HG03159 (cell line): ENCODE measurements at regions not wholly inside any gene's neighbourhood (a gene's known extent, or its start where the extent isn't known, plus 50 kb on each side); places are given as distances from the start of the nearest gene placed in this dataset.
A peak's percentile ranks its signal among the peaks of the same experiment; 100 is the strongest.

ENCODE experiments used
- ATAC-seq: cut with Tn5 transposase; IDR thresholded peaks from one replicate; pipeline ENCODE4 v1.9.1; 2021; ENCODE audit warnings: mild to moderate bottlenecking, moderate library complexity; ENCODE audit not compliant: unreplicated experiment

DNA sequence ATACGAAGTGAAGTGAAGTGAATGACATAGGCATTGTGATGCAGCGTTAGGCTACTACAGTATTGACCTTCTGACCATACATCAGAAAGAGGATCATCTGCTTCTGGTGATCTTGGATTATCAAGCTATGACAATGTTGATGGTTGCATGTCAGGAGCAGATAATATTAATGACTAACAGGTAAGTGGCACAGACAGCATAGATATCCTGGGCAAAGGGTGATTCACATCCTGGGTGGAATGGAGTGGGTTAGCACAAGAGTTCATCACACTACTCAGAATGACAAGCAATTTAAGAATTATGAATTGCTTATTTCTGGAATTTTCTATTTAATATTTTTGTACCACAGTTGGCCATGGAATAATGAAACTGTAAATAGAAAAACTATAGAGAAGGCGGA, 397.9 kb upstream of the ATP2B1 start:
- no peak for ATAC-seq

DNA sequence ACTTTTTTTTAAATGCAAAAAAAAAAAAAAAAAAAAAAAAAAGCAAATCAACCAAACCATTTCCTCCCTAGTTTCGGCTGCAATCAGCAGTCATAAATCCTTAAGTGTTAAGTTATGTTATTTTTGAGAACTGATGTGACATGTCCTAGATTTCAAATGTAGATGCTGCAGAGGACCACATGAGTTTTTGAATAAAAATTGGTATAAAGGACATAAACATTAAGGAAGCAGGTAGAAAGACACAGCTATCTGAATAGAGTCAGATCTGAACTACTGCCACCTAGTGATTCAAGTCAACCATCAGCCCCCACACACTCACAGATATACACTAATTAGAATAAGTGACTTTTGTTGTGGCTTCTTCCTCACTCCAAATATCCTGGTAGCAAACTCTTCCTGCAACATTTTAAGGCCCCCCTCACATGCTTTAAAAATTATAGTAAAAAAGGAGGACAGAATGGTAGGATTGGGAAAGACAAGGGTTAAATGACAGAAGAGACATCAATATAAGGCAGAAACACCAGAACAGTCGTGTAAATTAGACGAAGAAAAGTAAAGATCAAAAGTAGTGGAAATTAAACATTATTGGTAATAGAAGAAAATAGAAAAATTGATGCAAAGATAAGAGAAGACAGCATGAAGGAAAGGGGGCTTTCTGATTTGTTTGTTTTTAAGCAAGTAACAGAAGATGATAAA, 394.5 kb upstream of the ATP2B1 start:
- ATAC-seq, result peak; percentile 87

DNA sequence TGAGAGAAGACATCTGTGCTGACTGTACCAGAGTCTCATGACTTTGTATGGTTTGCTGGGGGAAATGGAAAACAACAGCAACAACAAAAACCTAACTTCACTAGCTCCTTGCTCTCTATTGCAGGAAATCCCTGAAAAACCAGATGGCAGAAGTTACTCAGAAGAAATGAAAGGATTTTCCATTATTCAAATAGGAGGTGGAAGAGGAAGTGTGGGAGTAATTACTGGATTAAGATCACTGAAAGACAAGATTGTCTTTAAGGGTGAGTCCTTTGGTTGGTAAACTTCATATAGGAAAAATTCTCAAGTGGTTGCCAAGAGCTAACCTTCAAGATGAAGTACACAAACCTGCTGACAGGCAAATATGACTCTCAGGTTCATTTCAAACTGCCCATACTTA, 391.9 kb upstream of the ATP2B1 start:
- no peak for ATAC-seq

DNA sequence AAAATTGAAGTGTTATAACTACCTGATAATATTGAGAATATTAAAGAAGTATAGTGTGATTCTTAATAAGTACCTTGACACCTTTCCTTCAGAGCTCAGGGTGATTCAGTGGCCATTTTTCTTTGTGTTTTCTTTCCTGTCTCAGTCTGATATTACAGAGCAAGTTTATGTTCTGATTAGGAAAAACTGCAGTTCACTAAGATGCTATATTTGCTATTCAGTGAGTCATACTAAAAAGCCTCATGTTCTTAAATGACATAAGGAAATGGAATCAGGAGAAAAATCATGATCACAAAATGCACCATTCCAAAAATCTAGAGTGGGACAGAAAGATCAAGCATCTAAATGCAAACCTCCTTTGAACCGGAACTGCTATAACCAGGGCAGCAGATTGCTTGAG, 390.6 kb upstream of the ATP2B1 start:
- no peak for ATAC-seq

DNA sequence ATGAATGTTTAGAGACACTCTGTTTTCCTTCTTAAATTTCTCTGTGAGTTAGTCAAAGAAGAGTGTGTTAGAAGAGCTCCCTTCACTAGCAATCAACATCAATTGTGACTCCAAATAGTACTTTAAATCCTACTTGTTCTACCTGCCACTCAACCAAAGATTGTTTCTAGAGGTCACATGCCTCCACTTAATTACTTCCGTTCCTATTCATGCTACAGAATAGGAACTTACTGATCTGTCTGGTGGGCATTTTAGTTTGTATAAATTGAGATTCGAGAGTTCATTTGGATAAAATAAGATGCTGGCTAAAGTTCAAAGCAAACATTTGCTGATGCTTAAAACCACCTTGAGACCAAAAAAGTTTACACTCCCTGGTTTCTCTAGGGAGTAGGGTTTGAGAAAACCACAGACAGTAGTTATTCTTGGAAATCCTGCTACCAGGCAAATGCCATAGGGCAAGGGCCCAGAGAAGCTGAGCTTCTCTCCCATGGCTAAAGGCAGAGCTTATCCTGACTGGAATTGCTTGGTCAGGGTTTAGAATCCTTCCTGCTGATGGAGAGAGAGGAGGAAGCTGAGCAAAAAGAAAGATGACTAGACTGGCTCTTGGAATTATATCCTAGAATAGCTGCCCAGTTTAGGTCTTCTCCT, 389.6 kb upstream of the ATP2B1 start:
- no peak for ATAC-seq

DNA sequence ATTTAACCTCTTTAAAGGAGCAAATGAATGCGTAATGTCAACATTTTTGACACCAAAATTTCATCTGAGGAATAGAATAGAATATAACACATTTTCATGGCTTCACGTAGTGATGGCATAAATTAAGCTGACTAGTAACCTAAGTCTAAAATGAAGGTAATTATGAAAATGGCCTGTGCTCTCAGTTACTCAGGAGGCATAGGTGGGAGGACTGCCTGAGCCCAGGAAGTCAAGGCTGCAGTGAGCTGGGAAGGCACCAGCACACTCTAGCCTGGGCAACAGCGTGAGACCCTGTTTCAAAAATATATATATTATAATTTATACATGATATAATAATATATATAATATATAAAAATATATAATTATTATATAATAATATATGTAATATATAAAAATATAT, 383.2 kb upstream of the ATP2B1 start:
- no peak for ATAC-seq

DNA sequence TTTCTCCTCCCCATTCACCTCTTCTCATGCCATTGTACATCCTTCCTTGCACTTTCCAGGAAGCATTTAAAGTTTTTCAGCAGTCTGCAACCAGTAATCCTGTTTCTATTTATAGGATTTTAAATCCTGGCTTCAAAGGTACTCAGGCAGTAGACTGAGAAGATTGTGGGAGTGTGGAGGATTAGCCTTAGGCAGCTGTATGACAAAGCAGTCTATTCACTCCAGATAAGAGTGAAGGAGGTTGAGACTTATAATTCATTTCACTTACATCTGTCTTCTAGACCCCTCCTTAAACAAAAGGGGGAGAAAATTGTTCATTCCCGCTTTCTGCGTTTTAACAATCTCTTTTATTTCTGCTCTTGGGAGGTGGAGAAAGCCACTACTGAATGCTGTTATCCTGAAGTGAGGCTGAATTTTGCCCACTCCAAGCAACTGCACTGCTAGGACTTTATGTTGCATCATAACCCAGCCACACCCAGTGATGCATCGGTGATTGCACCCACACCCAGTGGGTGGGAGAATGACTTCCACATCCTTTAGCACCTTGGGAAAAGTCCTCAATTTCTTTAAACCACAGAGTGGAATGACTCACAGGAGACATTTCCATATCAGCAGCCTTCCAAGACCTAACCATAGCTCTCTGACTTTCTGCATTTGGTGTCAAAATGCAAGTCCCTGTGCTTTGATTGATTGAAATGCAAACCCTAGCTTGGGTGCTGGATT, 382.5 kb upstream of the ATP2B1 start:
- ATAC-seq, result no peak

DNA sequence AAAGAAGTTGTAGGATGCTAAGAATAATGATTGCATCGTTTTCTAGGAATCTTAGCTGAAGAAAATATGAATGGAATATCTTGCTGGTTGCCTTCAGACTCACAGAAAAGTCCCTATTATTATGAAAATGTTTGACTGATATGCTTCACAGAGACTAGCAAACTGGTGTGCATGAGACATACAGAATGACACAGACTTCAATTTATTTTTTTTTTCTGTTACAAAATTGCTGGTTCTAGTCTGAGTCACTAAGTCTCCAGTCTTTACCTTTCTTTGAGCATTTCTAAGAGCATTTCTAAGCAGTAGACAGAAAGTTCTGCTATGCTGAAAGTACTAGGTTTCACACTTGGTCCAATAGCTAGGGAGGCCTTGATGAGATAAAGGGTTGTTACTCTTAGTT, 377.6 kb upstream of the ATP2B1 start:
- ATAC-seq, result no peak

DNA sequence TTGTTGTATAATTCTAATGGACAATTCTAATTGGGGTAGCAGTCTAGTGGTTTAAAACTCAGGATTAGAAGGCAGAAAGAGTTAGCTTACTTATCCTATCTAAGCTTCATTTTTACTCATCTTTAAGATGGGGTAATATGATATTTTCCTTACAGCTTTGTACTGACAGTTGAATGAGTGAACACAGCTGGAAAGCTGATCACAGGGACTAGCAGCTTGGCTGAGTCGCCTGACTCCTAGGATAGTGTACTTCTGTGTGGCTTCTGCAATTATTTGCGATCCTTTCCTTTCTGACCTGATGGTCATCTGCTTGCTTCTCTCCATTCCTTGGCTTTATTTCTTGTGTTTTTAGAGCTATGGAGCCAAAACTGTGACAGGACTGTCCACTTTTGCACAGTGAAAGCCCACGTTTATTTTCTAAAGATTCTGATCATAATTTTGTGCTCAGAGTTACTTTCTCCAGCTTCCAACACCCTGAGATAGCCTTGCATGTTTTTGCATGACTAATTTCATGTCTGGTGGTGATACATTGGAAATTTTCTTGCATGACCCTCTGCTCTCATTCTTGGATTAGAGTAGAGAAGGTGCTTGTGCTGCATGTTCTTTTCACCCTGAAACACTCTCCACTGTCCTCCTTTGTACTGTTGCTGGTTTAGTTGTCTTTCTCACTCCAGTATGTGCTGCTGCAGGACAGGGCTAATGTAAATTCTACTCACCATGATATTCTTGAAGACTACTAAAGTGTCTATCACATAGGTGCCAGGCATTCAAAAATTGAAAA, 377.0 kb upstream of the ATP2B1 start:
- no peak for ATAC-seq

DNA sequence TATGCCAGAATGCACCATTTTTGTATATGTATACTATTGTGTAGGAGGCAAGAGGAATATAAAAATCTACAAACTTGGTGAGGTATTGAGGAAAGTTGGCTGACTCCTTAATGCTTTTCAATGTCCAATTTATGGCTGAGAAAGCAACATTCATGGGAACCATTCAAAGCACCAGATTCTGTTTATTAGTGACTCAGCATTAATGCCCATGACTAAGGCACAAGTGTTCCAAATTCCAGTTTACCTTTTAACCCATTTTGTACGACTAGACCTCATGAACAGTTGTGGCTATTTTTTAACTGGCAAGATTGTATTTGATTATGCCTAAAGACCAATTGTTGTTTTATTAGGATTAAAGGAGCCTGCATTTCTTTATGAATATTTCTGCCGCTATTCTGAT, 375.4 kb upstream of the ATP2B1 start:
- ATAC-seq, result no peak

DNA sequence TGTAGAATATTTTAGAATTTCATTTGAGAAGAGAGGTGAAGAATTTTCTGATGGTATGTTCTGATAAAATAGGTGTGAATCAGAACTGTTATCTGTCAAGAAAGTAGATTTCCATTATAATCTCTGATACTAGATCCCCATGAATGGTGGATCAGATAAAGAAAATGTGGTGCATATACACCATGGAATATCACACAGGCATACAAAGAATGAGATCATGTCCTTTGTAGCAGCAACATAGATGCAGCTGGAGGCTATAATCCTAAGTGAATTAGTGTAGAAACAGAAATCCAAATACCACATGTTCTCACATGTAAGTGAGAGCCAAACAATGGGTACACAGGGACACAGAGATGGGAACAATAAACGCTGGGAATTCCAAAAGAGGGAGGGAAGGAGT, 372.0 kb upstream of the ATP2B1 start:
- ATAC-seq, result no peak

DNA sequence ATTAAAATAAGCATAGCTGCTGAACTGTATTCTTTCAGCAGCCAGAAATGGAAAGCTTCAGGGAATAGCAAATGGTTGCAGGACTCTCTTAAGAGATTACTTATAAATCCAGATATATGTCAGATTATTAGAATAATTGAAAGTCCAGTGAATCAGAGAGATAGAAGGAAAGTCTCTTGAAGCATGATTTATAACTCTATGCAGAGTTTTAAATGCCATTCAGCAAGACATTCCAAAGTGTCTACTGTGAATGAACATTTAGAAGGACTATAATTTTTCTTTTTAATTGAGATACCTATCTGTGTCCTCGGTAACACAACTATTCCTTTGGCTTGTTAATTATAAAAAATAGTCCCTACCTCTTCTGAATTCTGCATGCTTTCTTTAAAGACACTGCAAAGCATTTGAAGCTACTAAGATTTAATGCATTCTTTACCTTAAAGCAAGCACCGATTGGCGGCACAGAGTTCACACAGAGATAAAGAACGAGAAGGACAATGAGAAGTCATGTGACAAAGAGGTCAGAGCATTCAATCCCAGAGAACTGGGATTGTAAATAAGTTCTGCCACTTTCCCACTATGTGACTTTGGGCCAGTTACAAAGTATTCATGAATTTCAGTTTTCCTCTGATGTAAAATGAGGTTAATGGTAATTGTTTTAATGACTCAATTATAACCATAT, 371.0 kb upstream of the ATP2B1 start:
- no peak for ATAC-seq

DNA sequence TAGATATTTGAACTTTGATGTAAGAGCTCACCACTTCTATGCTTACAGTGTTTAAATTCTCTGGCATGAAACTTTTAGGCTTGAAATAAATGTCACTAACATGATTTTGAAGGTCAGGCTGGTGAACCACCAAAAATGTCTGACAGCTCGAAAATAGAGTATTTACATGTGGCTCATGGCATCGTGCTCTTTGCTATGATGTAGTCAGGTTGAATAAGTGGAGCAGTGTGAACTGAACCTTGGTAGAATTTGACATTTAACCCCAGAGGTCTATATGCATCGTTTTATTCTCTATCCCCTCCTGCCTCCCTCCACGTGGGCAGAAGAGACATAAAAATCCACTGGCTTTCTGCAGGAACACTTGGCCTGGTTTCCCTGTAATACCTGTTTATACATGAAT, 369.7 kb upstream of the ATP2B1 start:
- ATAC-seq, result no peak

DNA sequence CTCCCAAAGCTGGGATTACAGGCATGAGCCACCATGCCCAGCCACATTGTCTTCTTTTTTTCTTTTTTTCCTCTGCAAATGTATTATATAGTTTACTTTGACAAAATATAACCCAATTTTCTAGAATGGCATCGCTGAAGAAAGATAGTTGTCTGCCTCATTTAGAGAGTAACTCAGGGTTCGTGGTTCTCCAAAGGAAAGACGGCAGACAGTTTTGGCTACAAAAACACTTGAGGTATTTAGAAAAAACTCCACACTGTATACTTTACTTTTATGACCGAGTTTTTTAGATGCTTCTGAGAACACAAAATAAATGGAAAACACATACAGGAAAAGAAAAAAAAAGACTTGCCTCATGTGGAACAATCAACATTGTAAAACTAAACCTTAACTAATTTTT, 369.1 kb upstream of the ATP2B1 start:
- ATAC-seq, result no peak

DNA sequence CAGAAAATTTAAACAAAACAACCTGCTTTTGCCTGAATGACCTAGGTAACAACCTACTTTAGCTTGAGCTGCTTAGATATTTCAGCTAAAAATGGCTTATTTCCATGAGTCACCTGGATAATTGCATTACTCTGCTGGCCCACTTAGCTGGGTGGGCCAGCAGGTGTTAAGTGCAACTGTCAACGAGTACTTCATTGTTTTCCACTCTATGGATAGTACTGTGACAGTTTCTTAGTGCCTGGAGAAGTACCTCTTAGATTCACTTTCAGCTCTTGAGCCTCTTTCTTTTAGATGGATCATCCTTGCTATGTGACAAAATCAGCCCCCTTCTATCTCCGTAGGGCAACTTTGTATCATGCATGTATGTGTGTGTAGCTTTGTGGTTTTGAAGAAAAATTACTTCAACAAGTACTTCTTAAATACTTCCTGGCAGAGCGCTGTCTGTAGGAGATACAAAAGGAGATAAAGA, 368.2 kb upstream of the ATP2B1 start:
- no peak for ATAC-seq

DNA sequence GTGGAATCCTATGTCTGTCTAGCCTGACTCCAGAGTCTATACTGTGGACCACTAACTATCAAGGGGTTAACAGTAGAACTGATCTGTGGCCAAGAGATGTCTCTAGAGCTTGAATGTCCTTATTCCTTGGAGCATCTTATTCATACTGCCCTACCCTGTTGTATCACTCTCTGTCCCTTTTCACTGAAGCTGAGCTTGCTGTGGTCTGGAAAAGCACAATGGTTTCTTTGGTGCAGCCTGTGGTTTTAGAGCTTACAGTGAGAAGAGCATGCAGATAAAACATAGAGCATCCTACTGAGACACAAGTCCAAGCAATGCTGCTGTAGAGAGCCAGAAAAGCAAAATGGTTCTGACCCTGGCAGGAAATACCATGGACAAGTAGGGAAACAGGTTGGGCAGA, 367.0 kb upstream of the ATP2B1 start:
- no peak for ATAC-seq

DNA sequence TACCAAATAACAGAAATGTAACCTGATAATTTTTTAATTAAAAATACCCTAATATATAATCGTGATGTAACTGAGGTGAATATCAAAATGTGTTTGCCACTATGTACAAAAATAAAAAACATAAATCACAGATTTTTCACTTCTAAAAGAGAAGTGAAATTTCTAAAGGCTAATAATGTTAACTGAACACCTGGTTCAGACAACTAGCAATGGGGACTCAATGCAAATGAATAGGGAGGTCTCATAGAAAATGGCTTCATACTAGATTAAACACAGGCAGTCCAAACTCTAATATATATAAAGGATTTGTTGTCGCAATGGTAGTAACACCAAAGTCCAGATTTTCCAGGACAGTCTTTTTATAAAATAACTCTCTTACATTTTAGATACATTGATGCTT, 365.4 kb upstream of the ATP2B1 start:
- no peak for ATAC-seq

DNA sequence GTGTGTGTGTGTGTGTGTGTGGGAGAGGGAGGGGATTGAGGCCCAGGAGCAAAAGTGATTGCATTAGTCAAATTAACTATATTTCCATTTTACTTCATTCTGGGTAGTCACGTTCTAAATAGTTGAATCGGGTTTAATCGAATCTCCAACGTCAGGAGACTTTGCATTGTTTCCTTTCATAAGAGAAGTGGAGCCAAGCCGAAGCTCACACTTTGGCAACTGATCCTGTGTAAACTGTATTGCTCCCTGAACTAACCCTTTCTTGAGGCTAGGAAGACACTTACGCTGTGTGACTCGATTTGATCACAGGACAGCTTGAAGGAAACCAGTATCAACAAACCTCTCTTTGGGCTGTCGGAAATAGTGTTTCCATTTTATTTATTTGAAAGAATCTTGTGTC, 363.4 kb upstream of the ATP2B1 start:
- no peak for ATAC-seq

DNA sequence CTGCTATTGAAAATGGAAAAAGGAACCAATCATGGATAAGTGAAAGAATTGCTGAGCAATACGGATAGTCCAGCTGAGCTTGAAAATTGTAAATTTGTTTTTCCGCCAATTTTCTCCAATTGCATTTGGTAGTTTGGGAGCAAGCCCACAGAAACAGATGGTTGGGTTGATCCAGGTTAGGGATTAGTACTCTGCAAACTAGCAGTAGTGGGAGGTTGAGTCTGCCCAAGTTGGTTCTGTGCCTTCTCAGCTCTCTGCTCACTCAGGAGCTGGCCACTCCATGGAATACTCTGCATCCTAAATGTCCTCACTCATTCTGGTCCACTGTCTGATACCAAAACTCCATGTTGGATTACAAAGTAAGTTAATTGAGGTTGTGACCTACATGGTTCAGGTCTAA, 361.1 kb upstream of the ATP2B1 start:
- no peak for ATAC-seq

DNA sequence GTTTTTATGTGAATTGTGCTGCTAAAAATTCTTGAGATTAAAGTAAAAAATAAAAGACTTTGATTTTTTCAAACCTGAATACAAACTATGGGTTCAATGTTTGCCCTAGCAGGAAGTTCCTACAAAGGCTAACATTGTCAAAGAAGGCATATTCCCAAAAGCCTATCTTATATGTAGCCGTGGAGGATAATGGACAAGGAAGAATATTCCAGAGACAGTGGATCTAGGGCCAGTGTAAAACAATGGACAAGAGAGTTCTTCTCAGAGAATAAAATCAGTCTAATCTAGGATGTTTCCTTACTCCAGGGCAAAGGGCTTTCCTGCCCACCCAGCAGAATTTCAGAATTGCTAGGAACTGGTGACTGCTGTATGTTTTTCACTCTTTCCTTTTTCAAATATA, 359.2 kb upstream of the ATP2B1 start:
- no peak for ATAC-seq
